GM23248 (cell line): ENCODE measurements at regions not wholly inside any gene's neighbourhood (a gene's known extent, or its start where the extent isn't known, plus 50 kb on each side); places are given as distances from the start of the nearest gene placed in this dataset.

Experiments used
- EZH2 ChIP-seq: fragments of 200-600 bp; sonication (generic); IDR thresholded peaks from 2 replicates; pipeline ENCODE4 v1.6.1; 2018; ENCODE audit warnings: antibody characterized with exemption, mild to moderate bottlenecking; ENCODE audit not compliant: insufficient read depth, poor library complexity, severe bottlenecking
- EZH2phosphoT487 ChIP-seq: fragments of 200-600 bp; sonication (generic); IDR thresholded peaks from 2 replicates; pipeline ENCODE4 v1.6.1; 2018; ENCODE audit warnings: antibody characterized with exemption, moderate library complexity, mild to moderate bottlenecking, low read depth; ENCODE audit not compliant: insufficient read depth

- TF ChIP-seq EZH2 (no peak), EZH2phosphoT487 (no peak)
Observed at GRCh38 chr1:191388283-191388682, 770.0 kb upstream of the RGS18 start.
